ENCODE measurements at regions not wholly inside any gene's neighbourhood (a gene's known extent, or its start where the extent isn't known, plus 50 kb on each side); places are given as distances from the start of the nearest gene placed in this dataset.

GRCh38 chr4:167616476-167616875, 382.2 kb upstream of the SPOCK3 start:
- no peak for DNase-seq (ENCODE audit: extremely low read depth, insufficient read length)
- TF ChIP-seq CTCF (IDR thresholded peaks at IDR 0.05; ENCODE audit: insufficient read depth, low read length, poor library complexity, severe bottlenecking) = no peak

GRCh38 chr4:167622481-167623240, 388.4 kb upstream of the SPOCK3 start:
- Histone ChIP-seq H3K36me3 (ENCODE audit: control insufficient read depth, insufficient read depth, low read length) (no peaks in the 10 kb centered on the region), H3K4me3 (replicated peaks; ENCODE audit: low read depth, low read length) (no peak overlapping the region), H3K27me3 (replicated peaks; ENCODE audit: control insufficient read depth, insufficient read depth, low read length) (no peaks in the 10 kb centered on the region)
- peak; percentile 87 for TF ChIP-seq CTCF (IDR thresholded peaks at IDR 0.05; ENCODE audit: insufficient read depth, low read length, poor library complexity, severe bottlenecking)
- no peak for DNase-seq (ENCODE audit: extremely low read depth, insufficient read length)

More at GRCh38 chr4:167616476-167616875, 382.2 kb upstream of the SPOCK3 start:
- no peak overlapping the region for H3K4me3 ChIP-seq (replicated peaks; ENCODE audit: low read depth, low read length)
- no peaks in the 10 kb centered on the region for H3K36me3 ChIP-seq (ENCODE audit: control insufficient read depth, insufficient read depth, low read length)
- H3K27me3 ChIP-seq (replicated peaks; ENCODE audit: control insufficient read depth, insufficient read depth, low read length) = no peaks in the 10 kb centered on the region

- Histone ChIP-seq H3K27me3 (replicated peaks; ENCODE audit: control insufficient read depth, insufficient read depth, low read length) (no peaks in the 10 kb centered on the region), H3K4me3 (replicated peaks; ENCODE audit: low read depth, low read length) (no peak overlapping the region), H3K36me3 (ENCODE audit: control insufficient read depth, insufficient read depth, low read length) (no peaks in the 10 kb centered on the region)
- TF ChIP-seq CTCF (IDR thresholded peaks at IDR 0.05; ENCODE audit: insufficient read depth, low read length, poor library complexity, severe bottlenecking) = no peak
- DNase-seq (ENCODE audit: extremely low read depth, insufficient read length) = no peak
These were observed 388.9 kb upstream of the SPOCK3 start for GRCh38 chr4:167623241-167623572.

- H3K4me3 ChIP-seq (replicated peaks; ENCODE audit: low read depth, low read length) = no peak overlapping the region
- no peaks in the 10 kb centered on the region for H3K36me3 ChIP-seq (ENCODE audit: control insufficient read depth, insufficient read depth, low read length)
- H3K27me3 ChIP-seq (replicated peaks; ENCODE audit: control insufficient read depth, insufficient read depth, low read length) = no peaks in the 10 kb centered on the region
- no peak for DNase-seq (ENCODE audit: extremely low read depth, insufficient read length)
- TF ChIP-seq CTCF (IDR thresholded peaks at IDR 0.05; ENCODE audit: insufficient read depth, low read length, poor library complexity, severe bottlenecking) = no peak
These were observed 395.0 kb upstream of the SPOCK3 start for GRCh38 chr4:167629272-167629671.

- no peak for DNase-seq (ENCODE audit: extremely low read depth, insufficient read length)
- no peaks in the 10 kb centered on the region for H3K36me3 ChIP-seq (ENCODE audit: control insufficient read depth, insufficient read depth, low read length)
- no peaks in the 10 kb centered on the region for H3K27me3 ChIP-seq (replicated peaks; ENCODE audit: control insufficient read depth, insufficient read depth, low read length)
- TF ChIP-seq CTCF (IDR thresholded peaks at IDR 0.05; ENCODE audit: insufficient read depth, low read length, poor library complexity, severe bottlenecking) = no peak
- no peak overlapping the region for H3K4me3 ChIP-seq (replicated peaks; ENCODE audit: low read depth, low read length)
These were observed 408.0 kb upstream of the SPOCK3 start for GRCh38 chr4:167642250-167642649.

GRCh38 chr4:167645358-167645757, 411.1 kb upstream of the SPOCK3 start:
- H3K36me3 ChIP-seq (ENCODE audit: control insufficient read depth, insufficient read depth, low read length) = no peaks in the 10 kb centered on the region
- TF ChIP-seq CTCF (IDR thresholded peaks at IDR 0.05; ENCODE audit: insufficient read depth, low read length, poor library complexity, severe bottlenecking) = no peak
- H3K4me3 ChIP-seq (replicated peaks; ENCODE audit: low read depth, low read length) = no peak overlapping the region

More at GRCh38 chr4:167645358-167645757, 411.1 kb upstream of the SPOCK3 start:
- no peaks in the 10 kb centered on the region for H3K27me3 ChIP-seq (replicated peaks; ENCODE audit: control insufficient read depth, insufficient read depth, low read length)
- DNase-seq (ENCODE audit: extremely low read depth, insufficient read length) = no peak

Measured in GM06990 (cell line).